HepG2 (cell line): ENCODE measurements at regions not wholly inside any gene's neighbourhood (a gene's known extent, or its start where the extent isn't known, plus 50 kb on each side); places are given as distances from the start of the nearest gene placed in this dataset.

Source experiments
- ATAC-seq: fragments of 200-7000 bp; cut with Tn5 transposase; 3 replicates; pipeline ENCODE4 v1.9.1; 2020; ENCODE audit warnings: mild to moderate bottlenecking, moderate library complexity
- BruUV-seq: library from RNA; stranded (reverse); fragments of 400-500 nt; replicated peaks from 2 replicates; lab custom pipeline; 2021; lab: Mats Ljungman, UMichigan
- CTCF ChIA-PET: fragments of 300-600 bp; formaldehyde crosslinking; extraction: SDS; loops from one replicate; lab custom pipeline; 2021; ENCODE audit warnings: low total read pairs, inconsistent platforms, low intra/inter-chr PET ratio; lab: Yijun Ruan, JAX
- POLR2A ChIA-PET: fragments of 350-600 bp; sonication (Branson Sonifier 250); formaldehyde crosslinking; loops from one replicate; lab custom pipeline; 2020; ENCODE audit warnings: antibody characterized with exemption, inconsistent platforms; lab: Yijun Ruan, JAX
- DNase-seq: peaks from one replicate; pipeline ENCODE4 v3.0.0-alpha.2; 2015; ENCODE audit warnings: low spot score
- FAIRE-seq: peaks from 3 replicates; lab custom pipeline; 2011; peaks lifted over from hg19 to GRCh38; lab: Jason Lieb, UNC
- H2AFZ ChIP-seq: one replicate; pipeline ENCODE4 v1.6.1; 2011; ENCODE audit warnings: low read length, inconsistent platforms
- H3K27ac ChIP-seq: fragments of 300-600 bp; 3 replicates; pipeline ENCODE4 v1.8.0; 2011; ENCODE audit warnings: mixed run types, mild to moderate bottlenecking, mixed read lengths, low read length, inconsistent platforms; ENCODE audit not compliant: insufficient read depth; ENCODE audit errors: extremely low read length
- H3K27me3 ChIP-seq, 2 experiments: fragments of 200-600 bp in 1 of 2; 2 replicates in 1 of 2; 3 replicates in 1 of 2; pipeline versions ENCODE4 v1.6.0 to v1.8.0; 2011; ENCODE audit warnings: low read length in 2 of 2, mild to moderate bottlenecking in 2 of 2, moderate library complexity in 2 of 2, inconsistent platforms in 1 of 2; ENCODE audit not compliant: insufficient read depth in 2 of 2, control insufficient read depth in 1 of 2
- H3K36me3 ChIP-seq, 2 experiments: fragments of 200-600 bp in 1 of 2; replicated peaks in 1 of 2; 2 replicates in 1 of 2; 3 replicates in 1 of 2; pipeline versions ENCODE4 v1.5.1 to v1.8.0; 2011; ENCODE audit warnings: low read length in 2 of 2, inconsistent platforms in 1 of 2; ENCODE audit not compliant: insufficient read depth in 2 of 2, control insufficient read depth in 1 of 2
- H3K4me1 ChIP-seq: 2 replicates; pipeline ENCODE4 v1.5.1; 2012; ENCODE audit warnings: low read length, inconsistent platforms; ENCODE audit not compliant: insufficient read depth
- H3K4me2 ChIP-seq: 2 replicates; pipeline ENCODE4 v1.6.0; 2011; ENCODE audit warnings: low read depth, low read length, inconsistent platforms
- H3K4me3 ChIP-seq, 3 experiments: fragments of 200-600 bp in 1 of 3; sonication (generic), shearing (Covaris generic) in 1 of 3; replicated peaks in 1 of 3; 2 replicates each; pipeline ENCODE4 v1.5.1; 2011 to 2016; ENCODE audit warnings: low read length in 3 of 3, inconsistent platforms in 2 of 3, low read depth in 2 of 3, mild to moderate bottlenecking in 2 of 3, control low read depth in 1 of 3, mixed read lengths in 1 of 3; ENCODE audit not compliant: insufficient read depth in 1 of 3
- H3K79me2 ChIP-seq: one replicate; pipeline ENCODE4 v1.6.1; 2011; ENCODE audit warnings: low read length, inconsistent platforms; ENCODE audit not compliant: insufficient read depth
- H3K9ac ChIP-seq: 2 replicates; pipeline ENCODE4 v1.6.0; 2011; ENCODE audit warnings: mild to moderate bottlenecking, low read depth, low read length, inconsistent platforms; ENCODE audit not compliant: insufficient read depth
- H3K9me3 ChIP-seq: 2 replicates; pipeline ENCODE4 v1.5.1; 2012; ENCODE audit warnings: mild to moderate bottlenecking, low read length
- H4K20me1 ChIP-seq: 2 replicates; pipeline ENCODE4 v1.6.0; 2011; ENCODE audit warnings: inconsistent platforms, mild to moderate bottlenecking, low read length, moderate library complexity; ENCODE audit not compliant: insufficient read depth
- BHLHE40 ChIP-seq: IDR thresholded peaks from 2 replicates; pipeline ENCODE4 v1.6.1; 2011; ENCODE audit warnings: low read length, improper control_type of control experiment
- CBFB ChIP-seq: sonication (generic); formaldehyde crosslinking; IDR thresholded peaks from 2 replicates; pipeline ENCODE4 v1.4.0; 2020; ENCODE audit warnings: missing genetic modification reagents
- HES4 ChIP-seq: sonication (generic); formaldehyde crosslinking; IDR thresholded peaks from 2 replicates; pipeline ENCODE4 v1.9.0; 2021; ENCODE audit warnings: mild to moderate bottlenecking, missing genetic modification reagents, borderline replicate concordance
- NAIF1 ChIP-seq: sonication (generic); formaldehyde crosslinking; IDR thresholded peaks from 2 replicates; pipeline ENCODE4 v1.5.0; 2020; ENCODE audit warnings: mild to moderate bottlenecking, missing genetic modification reagents, borderline replicate concordance
- RARA ChIP-seq: IDR thresholded peaks from 2 replicates; pipeline ENCODE4 v1.6.1; 2016; ENCODE audit warnings: missing genetic modification reagents, missing compliant biosample characterization
- RELA ChIP-seq: sonication (generic); formaldehyde crosslinking; IDR thresholded peaks from 2 replicates; pipeline ENCODE4 v1.4.0; 2020; ENCODE audit warnings: missing genetic modification reagents
- SMAD1 ChIP-seq: sonication (generic); formaldehyde crosslinking; IDR thresholded peaks from 2 replicates; pipeline ENCODE4 v1.4.0; 2020; ENCODE audit warnings: missing genetic modification reagents, low read depth, mild to moderate bottlenecking, borderline replicate concordance
- SRSF1 ChIP-seq: fragments of 200-400 bp; formaldehyde crosslinking; optimal IDR thresholded peaks from 2 replicates; pipeline ENCODE3; 2017; ENCODE audit warnings: mild to moderate bottlenecking, low read depth, low read length, moderate library complexity
- TOPORS ChIP-seq: sonication (generic); formaldehyde crosslinking; IDR thresholded peaks from 2 replicates; pipeline ENCODE4 v1.8.0; 2023; ENCODE audit warnings: mild to moderate bottlenecking, missing genetic modification reagents
- ZFP36 ChIP-seq: fragments of 150-350 bp; IDR thresholded peaks from 2 replicates; pipeline ENCODE4 v1.6.1; 2018; ENCODE audit warnings: borderline replicate concordance, low read length, low read depth; ENCODE audit not compliant: partially characterized antibody
- ZIK1 ChIP-seq: sonication (generic); formaldehyde crosslinking; IDR thresholded peaks from 2 replicates; pipeline ENCODE4 v1.5.0; 2020; ENCODE audit warnings: mild to moderate bottlenecking, low read depth, missing genetic modification reagents, borderline replicate concordance
- ZNF20 ChIP-seq: sonication (generic); formaldehyde crosslinking; IDR thresholded peaks from 2 replicates; pipeline ENCODE4 v1.4.0; 2020; ENCODE audit warnings: mild to moderate bottlenecking, moderate library complexity, missing genetic modification reagents
- ZNF224 ChIP-seq: sonication (generic); formaldehyde crosslinking; IDR thresholded peaks from 2 replicates; pipeline ENCODE4 v1.5.0; 2020; ENCODE audit warnings: mild to moderate bottlenecking, missing genetic modification reagents
- ZNF253 ChIP-seq: sonication (generic); formaldehyde crosslinking; IDR thresholded peaks from 2 replicates; pipeline ENCODE4 v1.8.0; 2022; ENCODE audit warnings: mild to moderate bottlenecking, missing genetic modification reagents, borderline replicate concordance
- ZNF263 ChIP-seq: sonication (generic); formaldehyde crosslinking; IDR thresholded peaks from 2 replicates; pipeline ENCODE4 v1.4.0; 2020; ENCODE audit warnings: missing genetic modification reagents
- ZNF292 ChIP-seq: sonication (generic); formaldehyde crosslinking; IDR thresholded peaks from 2 replicates; pipeline ENCODE4 v1.8.1; 2022; ENCODE audit warnings: mild to moderate bottlenecking, low read depth, missing genetic modification reagents, borderline replicate concordance
- ZNF546 ChIP-seq: sonication (generic); formaldehyde crosslinking; conservative IDR thresholded peaks from 2 replicates; pipeline ENCODE4 v1.8.1; 2023; ENCODE audit warnings: mild to moderate bottlenecking, missing genetic modification reagents
- ZNF556 ChIP-seq: sonication (generic); formaldehyde crosslinking; IDR thresholded peaks from 2 replicates; pipeline ENCODE4 v1.4.0; 2020; ENCODE audit warnings: mild to moderate bottlenecking, missing genetic modification reagents, borderline replicate concordance
- WGBS: methylation state at CpG from one replicate; pipeline ENCODE4 v1.1.6; 2017; ENCODE audit warnings: low lambda C conversion rate; 5-methylcytosine and 5-hydroxymethylcytosine counted together
- in situ Hi-C: cut with HindIII; loops from 2 replicates; pipeline ENCODE4 v1.10.0; 2017; ENCODE audit warnings: low pct_unique_long_range_greater_than_20kb; ENCODE audit not compliant: extremely low pct_ligation_motif_present
- intact Hi-C: fragments of 100-400 bp; cut with micrococcal nuclease; formaldehyde crosslinking; loops from one replicate; pipeline ENCODE4 v1.10.0; 2022; ENCODE audit not compliant: unreplicated experiment
- TF ChIP-seq, protein P1 (sequence below): sonication (generic); formaldehyde crosslinking; IDR thresholded peaks from 2 replicates; pipeline ENCODE4 v1.8.1; 2023; ENCODE audit warnings: missing genetic modification reagents, mild to moderate bottlenecking, borderline replicate concordance
- TF ChIP-seq, protein P2 (sequence below): sonication (generic); formaldehyde crosslinking; IDR thresholded peaks from 2 replicates; pipeline ENCODE4 v1.9.0; 2022; ENCODE audit warnings: low read depth, missing genetic modification reagents

DNA sequence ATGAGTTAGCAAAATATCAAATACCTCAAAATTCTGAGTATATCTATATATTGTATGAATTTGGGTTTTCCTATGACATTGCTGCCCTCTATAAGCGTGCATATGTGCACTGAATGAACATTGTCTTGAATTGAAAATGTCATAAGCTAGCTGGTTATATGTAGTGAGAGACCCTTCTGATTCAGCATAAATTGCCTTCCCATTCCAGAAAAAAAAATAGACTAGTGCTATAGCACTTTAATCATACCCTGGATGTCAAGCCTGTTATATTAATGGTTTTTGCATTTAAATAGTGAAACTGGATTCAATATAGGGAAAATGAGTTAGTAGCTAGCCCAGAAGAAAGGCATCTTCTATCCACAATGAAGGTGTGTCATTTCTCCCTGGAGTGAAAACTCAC, 265.1 kb downstream of the TUSC7 start:
- Histone ChIP-seq H3K27me3 (no peaks in the 10 kb centered on the region), H3K27ac (no peak overlapping the region), H4K20me1 (no peaks in the 10 kb centered on the region), H2AFZ (no peak overlapping the region), H3K4me2 (no peak overlapping the region), H3K4me1 (no peaks in the 10 kb centered on the region), H3K9me3 (no peaks in the 10 kb centered on the region), H3K9ac (no peak overlapping the region), H3K79me2 (no peaks in the 10 kb centered on the region), H3K36me3 (no peaks in the 10 kb centered on the region), H3K4me3 (no peak overlapping the region)
- intact Hi-C loops: no loop called here
- ATAC-seq (no peak), FAIRE-seq (no peak), DNase-seq (no peak)
- in situ Hi-C loops: no loop called here
- WGBS: 0% methylated on average over 1 of the region's 1 CpG
- no TSS peak for BruUV-seq
- POLR2A ChIA-PET: no interaction called here
- CTCF ChIA-PET: no interaction called here
- TF ChIP-seq SMAD1 (CRISPR knock-in tag) (no peak), NAIF1 (no peak), HES4 (CRISPR knock-in tag) (no peak), CBFB (no peak), RARA (CRISPR knock-in tag) (no peak), ZNF224 (CRISPR knock-in tag) (no peak), ZNF20 (no peak), ZNF556 (CRISPR knock-in tag) (no peak), ZNF546 (CRISPR knock-in tag) (no peak), ZFP36 (no peak), ZNF263 (CRISPR knock-in tag) (no peak)

DNA sequence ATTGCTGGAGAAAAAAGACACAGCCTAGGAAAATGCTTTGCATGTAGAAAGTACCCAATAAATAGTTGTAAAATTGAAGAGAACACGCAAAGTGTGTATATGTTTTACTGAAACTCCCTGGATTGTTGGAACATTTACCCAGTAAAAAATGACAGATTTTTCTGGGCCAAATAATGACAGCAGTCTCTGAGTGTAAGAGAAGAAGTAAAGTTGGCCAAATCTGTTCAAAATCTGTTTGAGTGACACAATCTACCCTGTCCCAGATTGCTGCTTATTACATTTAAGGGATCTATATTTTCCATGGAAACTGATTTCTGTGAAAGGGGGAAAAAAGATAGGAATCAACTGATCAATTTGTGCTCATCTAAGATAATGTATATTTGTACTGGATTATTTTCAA, 267.9 kb downstream of the TUSC7 start:
- CTCF ChIA-PET: no interaction called here
- Histone ChIP-seq H3K4me2 (no peak overlapping the region), H2AFZ (no peak overlapping the region), H3K9me3 (no peaks in the 10 kb centered on the region), H3K4me1 (no peaks in the 10 kb centered on the region), H3K9ac (no peak overlapping the region), H3K27me3 (no peaks in the 10 kb centered on the region), H3K79me2 (no peaks in the 10 kb centered on the region), H3K4me3 (no peak overlapping the region), H3K27ac (no peak overlapping the region), H3K36me3 (no peaks in the 10 kb centered on the region), H4K20me1 (no peaks in the 10 kb centered on the region)
- ATAC-seq: no peak
- FAIRE-seq: no peak
- 34% methylated on average over 1 of the region's 1 CpG for WGBS
- DNase-seq: no peak
- intact Hi-C loops (no loop called here), in situ Hi-C loops (no loop called here)
- POLR2A ChIA-PET: no interaction called here
- no TSS peak for BruUV-seq
- TF ChIP-seq, protein P1, sequence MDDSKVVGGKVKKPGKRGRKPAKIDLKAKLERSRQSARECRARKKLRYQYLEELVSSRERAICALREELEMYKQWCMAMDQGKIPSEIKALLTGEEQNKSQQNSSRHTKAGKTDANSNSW: no peak
- no peak for TF ChIP-seq SRSF1
- TF ChIP-seq, protein P2, sequence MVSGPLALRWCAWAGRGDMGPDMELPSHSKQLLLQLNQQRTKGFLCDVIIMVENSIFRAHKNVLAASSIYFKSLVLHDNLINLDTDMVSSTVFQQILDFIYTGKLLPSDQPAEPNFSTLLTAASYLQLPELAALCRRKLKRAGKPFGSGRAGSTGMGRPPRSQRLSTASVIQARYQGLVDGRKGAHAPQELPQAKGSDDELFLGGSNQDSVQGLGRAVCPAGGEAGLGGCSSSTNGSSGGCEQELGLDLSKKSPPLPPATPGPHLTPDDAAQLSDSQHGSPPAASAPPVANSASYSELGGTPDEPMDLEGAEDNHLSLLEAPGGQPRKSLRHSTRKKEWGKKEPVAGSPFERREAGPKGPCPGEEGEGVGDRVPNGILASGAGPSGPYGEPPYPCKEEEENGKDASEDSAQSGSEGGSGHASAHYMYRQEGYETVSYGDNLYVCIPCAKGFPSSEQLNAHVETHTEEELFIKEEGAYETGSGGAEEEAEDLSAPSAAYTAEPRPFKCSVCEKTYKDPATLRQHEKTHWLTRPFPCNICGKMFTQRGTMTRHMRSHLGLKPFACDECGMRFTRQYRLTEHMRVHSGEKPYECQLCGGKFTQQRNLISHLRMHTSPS: no peak
- TF ChIP-seq BHLHE40: no peak
- no peak for TF ChIP-seq ZNF253
- TF ChIP-seq RELA (CRISPR knock-in tag): no peak
- no peak for TF ChIP-seq ZNF292
- TF ChIP-seq ZIK1: no peak
- no peak for TF ChIP-seq TOPORS (CRISPR knock-in tag)
